SU-DHL-6 (cell line): ENCODE measurements at regions not wholly inside any gene's neighbourhood (a gene's known extent, or its start where the extent isn't known, plus 50 kb on each side); places are given as distances from the start of the nearest gene placed in this dataset.

Experiments used
- H2AFZ ChIP-seq: fragments of 200-600 bp; sonication (generic); 2 replicates; pipeline ENCODE4 v1.6.1; 2014; ENCODE audit warnings: low read depth, mild to moderate bottlenecking, moderate library complexity, mixed read lengths, antibody characterized with exemption, low read length; ENCODE audit not compliant: severe bottlenecking
- H3F3A ChIP-seq: fragments of 200-600 bp; shearing (Covaris generic); 2 replicates; pipeline ENCODE4 v1.6.0; 2016; ENCODE audit warnings: antibody characterized with exemption, mild to moderate bottlenecking; ENCODE audit not compliant: insufficient read depth
- H3K27ac ChIP-seq: fragments of 200-600 bp; sonication (generic); 2 replicates; pipeline ENCODE4 v1.5.1; 2016; ENCODE audit warnings: low read depth, mild to moderate bottlenecking, low read length, moderate library complexity, mixed read lengths
- H3K27me3 ChIP-seq: fragments of 200-600 bp; sonication (generic), shearing (Covaris generic); 2 replicates; pipeline ENCODE4 v1.6.0; 2014; ENCODE audit warnings: mild to moderate bottlenecking, low read length
- H3K36me3 ChIP-seq: fragments of 200-600 bp; sonication (generic); 2 replicates; pipeline ENCODE4 v1.6.1; 2014; ENCODE audit warnings: mild to moderate bottlenecking, low read length, mixed read lengths
- H3K4me2 ChIP-seq: fragments of 300-600, 200-600 bp; shearing (Covaris generic), sonication (generic); 2 replicates; pipeline ENCODE4 v1.6.0; 2014; ENCODE audit warnings: low read length, low read depth, mild to moderate bottlenecking; ENCODE audit not compliant: poor library complexity, severe bottlenecking
- H3K4me3 ChIP-seq: fragments of 200-600 bp; sonication (generic); 2 replicates; pipeline ENCODE4 v1.5.1; 2014; ENCODE audit warnings: antibody characterized with exemption, low read length, mild to moderate bottlenecking, mixed read lengths; ENCODE audit not compliant: insufficient read depth, poor library complexity, severe bottlenecking
- H3K79me2 ChIP-seq: fragments of 200-600 bp; sonication (generic); 2 replicates; pipeline ENCODE4 v1.6.1; 2014; ENCODE audit warnings: mild to moderate bottlenecking, low read length, moderate library complexity; ENCODE audit not compliant: insufficient read depth
- H3K9ac ChIP-seq: fragments of 200-600 bp; sonication (generic); 2 replicates; pipeline ENCODE4 v1.7.0; 2014; ENCODE audit warnings: mild to moderate bottlenecking, low read length
- H3K9me2 ChIP-seq: fragments of 200-600 bp; sonication (generic); replicated peaks from 2 replicates; pipeline ENCODE4 v1.6.1; 2014; ENCODE audit warnings: low read length; ENCODE audit not compliant: insufficient read depth
- H3K9me3 ChIP-seq: fragments of 200-600 bp; sonication (generic); 2 replicates; pipeline ENCODE4 v1.6.1; 2014; ENCODE audit warnings: low read length, mixed read lengths; ENCODE audit not compliant: insufficient read depth
- H4K20me1 ChIP-seq: fragments of 200-600 bp; sonication (generic); 2 replicates; pipeline ENCODE4 v1.6.1; 2014; ENCODE audit warnings: low read depth, mild to moderate bottlenecking, antibody characterized with exemption, low read length, moderate library complexity, mixed read lengths
- CTCF ChIP-seq: fragments of 200-600 bp; sonication (generic); IDR thresholded peaks from one replicate; pipeline ENCODE4 v1.5.1; 2017; ENCODE audit warnings: antibody characterized with exemption, mild to moderate bottlenecking, low read length, moderate library complexity; ENCODE audit not compliant: insufficient read depth, poor library complexity, severe bottlenecking
- EZH2phosphoT487 ChIP-seq: fragments of 200-600 bp; sonication (generic), shearing (Covaris generic); conservative IDR thresholded peaks from 2 replicates; pipeline ENCODE4 v1.6.1; 2018; ENCODE audit warnings: mild to moderate bottlenecking, antibody characterized with exemption, low read length, moderate library complexity, mixed read lengths

- H3K27ac ChIP-seq = no peak overlapping the region
- TF ChIP-seq EZH2phosphoT487 (no peak), CTCF (no peak)
- H3K9ac ChIP-seq = no peak overlapping the region
- no peaks in the 10 kb centered on the region for H3F3A ChIP-seq
- no peak overlapping the region for H3K4me2 ChIP-seq
- no peaks in the 10 kb centered on the region for H3K79me2 ChIP-seq
- no peaks in the 10 kb centered on the region for H3K9me3 ChIP-seq
- no peaks in the 10 kb centered on the region for H3K36me3 ChIP-seq
- no peak overlapping the region for H2AFZ ChIP-seq
- H3K27me3 ChIP-seq = no peaks in the 10 kb centered on the region
- H3K4me3 ChIP-seq = no peak overlapping the region
- no peaks in the 10 kb centered on the region for H4K20me1 ChIP-seq
- no peaks in the 10 kb centered on the region for H3K9me2 ChIP-seq
Observed at GRCh38 chr1:181387702-181388101, 95.6 kb upstream of the CACNA1E start.

GRCh38 chr1:181390410-181391077, 92.8 kb upstream of the CACNA1E start:
- no peaks in the 10 kb centered on the region for H3K9me2 ChIP-seq
- TF ChIP-seq EZH2phosphoT487 = no peak
- no peak for TF ChIP-seq CTCF

GRCh38 chr1:181391301-181391900, 91.9 kb upstream of the CACNA1E start:
- no peaks in the 10 kb centered on the region for H3F3A ChIP-seq
- no peaks in the 10 kb centered on the region for H4K20me1 ChIP-seq
- H3K4me2 ChIP-seq = no peak overlapping the region
- no peak overlapping the region for H3K27ac ChIP-seq
- H3K79me2 ChIP-seq = no peaks in the 10 kb centered on the region
- no peaks in the 10 kb centered on the region for H3K27me3 ChIP-seq
- H3K4me3 ChIP-seq = no peak overlapping the region
- H3K9ac ChIP-seq = no peak overlapping the region
- TF ChIP-seq EZH2phosphoT487 = no peak
- no peak for TF ChIP-seq CTCF
- H3K36me3 ChIP-seq = no peaks in the 10 kb centered on the region
- H3K9me2 ChIP-seq = no peaks in the 10 kb centered on the region
- H3K9me3 ChIP-seq = no peaks in the 10 kb centered on the region
- H2AFZ ChIP-seq = no peak overlapping the region

More at GRCh38 chr1:181390410-181391077, 92.8 kb upstream of the CACNA1E start:
- Histone ChIP-seq H4K20me1 (no peaks in the 10 kb centered on the region), H3F3A (no peaks in the 10 kb centered on the region), H3K4me2 (no peak overlapping the region), H3K4me3 (no peak overlapping the region), H2AFZ (no peak overlapping the region), H3K36me3 (no peaks in the 10 kb centered on the region), H3K9ac (no peak overlapping the region), H3K79me2 (no peaks in the 10 kb centered on the region), H3K27me3 (no peaks in the 10 kb centered on the region), H3K27ac (no peak overlapping the region), H3K9me3 (no peaks in the 10 kb centered on the region)
